ENCODE measurements at regions not wholly inside any gene's neighbourhood (a gene's known extent, or its start where the extent isn't known, plus 50 kb on each side); places are given as distances from the start of the nearest gene placed in this dataset.

DNA sequence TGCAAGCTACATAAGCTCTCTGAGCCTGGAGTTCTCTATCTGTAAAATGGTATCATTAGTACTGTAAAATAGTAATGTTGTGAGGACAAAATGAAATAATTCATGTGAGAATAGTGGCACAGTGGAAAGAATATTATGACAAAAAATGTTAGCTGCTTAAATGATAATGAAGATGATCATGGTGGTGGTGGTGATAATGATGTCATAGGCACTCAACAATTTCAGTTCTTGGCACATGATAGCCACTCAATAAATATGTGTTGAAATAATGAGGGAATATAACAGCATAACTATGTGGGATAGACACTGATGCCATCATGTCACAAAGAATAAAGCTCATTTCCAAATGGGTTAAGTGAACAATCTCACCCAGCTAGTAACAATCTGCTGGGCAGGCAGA lies 736.3 kb downstream of the EFNB2 start:
- TF ChIP-seq, protein P1, sequence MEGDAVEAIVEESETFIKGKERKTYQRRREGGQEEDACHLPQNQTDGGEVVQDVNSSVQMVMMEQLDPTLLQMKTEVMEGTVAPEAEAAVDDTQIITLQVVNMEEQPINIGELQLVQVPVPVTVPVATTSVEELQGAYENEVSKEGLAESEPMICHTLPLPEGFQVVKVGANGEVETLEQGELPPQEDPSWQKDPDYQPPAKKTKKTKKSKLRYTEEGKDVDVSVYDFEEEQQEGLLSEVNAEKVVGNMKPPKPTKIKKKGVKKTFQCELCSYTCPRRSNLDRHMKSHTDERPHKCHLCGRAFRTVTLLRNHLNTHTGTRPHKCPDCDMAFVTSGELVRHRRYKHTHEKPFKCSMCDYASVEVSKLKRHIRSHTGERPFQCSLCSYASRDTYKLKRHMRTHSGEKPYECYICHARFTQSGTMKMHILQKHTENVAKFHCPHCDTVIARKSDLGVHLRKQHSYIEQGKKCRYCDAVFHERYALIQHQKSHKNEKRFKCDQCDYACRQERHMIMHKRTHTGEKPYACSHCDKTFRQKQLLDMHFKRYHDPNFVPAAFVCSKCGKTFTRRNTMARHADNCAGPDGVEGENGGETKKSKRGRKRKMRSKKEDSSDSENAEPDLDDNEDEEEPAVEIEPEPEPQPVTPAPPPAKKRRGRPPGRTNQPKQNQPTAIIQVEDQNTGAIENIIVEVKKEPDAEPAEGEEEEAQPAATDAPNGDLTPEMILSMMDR (IDR thresholded peaks at IDR 0.05; ENCODE audit: insufficient read depth, low read length, severe bottlenecking): no peak
- H3K4me3 ChIP-seq (ENCODE audit: low read depth, low read length): no peak overlapping the region
- no peak for DNase-seq (ENCODE audit: low read depth)
- H3K36me3 ChIP-seq (ENCODE audit: control insufficient read depth, insufficient read depth, low read length): no peaks in the 10 kb centered on the region
- H3K27me3 ChIP-seq (ENCODE audit: control insufficient read depth, insufficient read depth, low read length): no peaks in the 10 kb centered on the region
- no peak for FAIRE-seq

DNA sequence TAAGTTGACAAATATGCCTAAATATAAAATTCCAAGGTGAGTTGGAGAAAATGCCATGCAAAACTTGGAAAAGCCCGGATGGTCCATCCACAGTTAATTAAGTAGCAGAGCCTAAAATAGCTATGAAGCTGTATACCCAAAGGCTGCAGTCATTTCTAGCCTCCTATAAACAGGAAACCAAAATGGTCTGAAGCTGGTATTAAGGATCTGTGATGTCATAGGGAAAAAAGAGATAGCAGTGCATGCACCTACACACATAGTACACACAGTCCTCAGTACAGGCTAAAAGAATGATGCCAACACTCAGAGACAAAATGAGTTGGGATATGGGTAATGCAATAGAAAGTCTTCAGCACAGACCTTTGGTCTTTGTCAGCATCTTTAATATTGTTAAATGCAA lies 736.9 kb downstream of the EFNB2 start:
- Histone ChIP-seq H3K4me3 (ENCODE audit: low read depth, low read length) (no peak overlapping the region), H3K36me3 (ENCODE audit: control insufficient read depth, insufficient read depth, low read length) (no peaks in the 10 kb centered on the region), H3K27me3 (ENCODE audit: control insufficient read depth, insufficient read depth, low read length) (no peaks in the 10 kb centered on the region)
- TF ChIP-seq, protein P1 (IDR thresholded peaks at IDR 0.05; ENCODE audit: insufficient read depth, low read length, severe bottlenecking): no peak
- no peak for FAIRE-seq
- no peak for DNase-seq (ENCODE audit: low read depth)

DNA sequence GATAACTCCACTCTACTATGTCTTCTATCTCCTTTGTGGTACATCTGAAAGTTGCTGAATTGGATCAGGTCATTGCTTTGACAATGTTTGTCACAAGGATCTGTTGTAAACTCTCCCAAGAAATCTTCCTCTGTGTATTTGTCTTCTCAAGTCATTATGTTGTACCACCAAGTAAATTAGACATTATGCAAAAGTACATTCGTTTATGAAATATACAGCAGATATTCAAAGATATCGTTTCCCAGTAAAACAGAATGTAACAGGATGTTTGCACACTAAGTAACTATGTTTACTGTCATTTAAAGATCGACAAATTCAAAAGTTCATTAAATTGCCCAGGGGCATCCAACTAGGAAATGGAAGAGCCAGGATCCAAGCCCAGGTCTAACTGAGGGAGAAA lies 739.4 kb downstream of the EFNB2 start:
- Histone ChIP-seq H3K27me3 (ENCODE audit: control insufficient read depth, insufficient read depth, low read length) (no peaks in the 10 kb centered on the region), H3K4me3 (ENCODE audit: low read depth, low read length) (no peak overlapping the region), H3K36me3 (ENCODE audit: control insufficient read depth, insufficient read depth, low read length) (no peaks in the 10 kb centered on the region)
- no peak for FAIRE-seq
- TF ChIP-seq, protein P1 (IDR thresholded peaks at IDR 0.05; ENCODE audit: insufficient read depth, low read length, severe bottlenecking): no peak
- DNase-seq (ENCODE audit: low read depth): no peak

DNA sequence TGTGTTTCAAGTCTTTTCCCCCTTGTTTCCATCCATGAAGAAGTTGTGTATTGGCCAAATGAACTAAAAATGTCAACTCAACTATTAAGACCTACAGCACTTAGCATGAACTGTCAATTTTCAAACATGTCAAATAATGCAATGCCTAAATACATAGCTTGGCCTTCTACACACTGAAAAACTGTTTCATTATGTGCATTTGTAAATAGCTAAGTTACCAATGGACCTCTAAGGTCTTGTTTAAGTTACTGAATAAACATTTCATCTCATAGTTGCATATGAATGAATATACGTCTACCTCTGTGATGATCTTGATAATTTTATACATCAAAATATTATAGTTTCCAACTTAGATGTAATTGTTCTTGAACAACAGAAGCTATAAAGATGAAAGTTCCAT lies 744.5 kb downstream of the EFNB2 start:
- no peak for FAIRE-seq
- no peak overlapping the region for H3K4me3 ChIP-seq (ENCODE audit: low read depth, low read length)

DNA sequence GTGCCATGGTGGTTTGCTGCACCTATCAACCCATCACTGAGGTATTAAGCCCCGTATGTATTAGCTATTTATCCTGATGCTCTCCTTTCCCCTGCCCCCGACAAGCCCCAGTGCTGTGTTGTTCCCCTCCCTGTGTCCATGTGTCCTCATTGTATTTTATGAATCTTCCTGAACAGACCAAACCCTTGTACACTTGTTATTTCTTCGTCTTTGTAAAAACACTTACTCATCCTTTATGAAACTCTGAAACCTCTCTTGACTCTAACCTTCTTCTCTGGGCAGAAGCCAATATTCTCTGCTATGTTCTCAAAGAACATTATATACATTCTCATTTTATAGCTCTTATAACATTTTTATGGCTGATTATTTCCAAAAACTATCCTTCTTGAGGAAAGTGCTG lies 746.9 kb downstream of the EFNB2 start:
- TF ChIP-seq, protein P1 (IDR thresholded peaks at IDR 0.05; ENCODE audit: insufficient read depth, low read length, severe bottlenecking): no peak
- Histone ChIP-seq H3K27me3 (ENCODE audit: control insufficient read depth, insufficient read depth, low read length) (no peaks in the 10 kb centered on the region), H3K4me3 (ENCODE audit: low read depth, low read length) (no peak overlapping the region), H3K36me3 (ENCODE audit: control insufficient read depth, insufficient read depth, low read length) (no peaks in the 10 kb centered on the region)
- no peak for DNase-seq (ENCODE audit: low read depth)
- no peak for FAIRE-seq

More for the DNA sequence above, 744.5 kb downstream of the EFNB2 start:
- Histone ChIP-seq H3K36me3 (ENCODE audit: control insufficient read depth, insufficient read depth, low read length) (no peaks in the 10 kb centered on the region), H3K27me3 (ENCODE audit: control insufficient read depth, insufficient read depth, low read length) (no peaks in the 10 kb centered on the region)
- DNase-seq (ENCODE audit: low read depth): no peak
- TF ChIP-seq, protein P1 (IDR thresholded peaks at IDR 0.05; ENCODE audit: insufficient read depth, low read length, severe bottlenecking): no peak

DNA sequence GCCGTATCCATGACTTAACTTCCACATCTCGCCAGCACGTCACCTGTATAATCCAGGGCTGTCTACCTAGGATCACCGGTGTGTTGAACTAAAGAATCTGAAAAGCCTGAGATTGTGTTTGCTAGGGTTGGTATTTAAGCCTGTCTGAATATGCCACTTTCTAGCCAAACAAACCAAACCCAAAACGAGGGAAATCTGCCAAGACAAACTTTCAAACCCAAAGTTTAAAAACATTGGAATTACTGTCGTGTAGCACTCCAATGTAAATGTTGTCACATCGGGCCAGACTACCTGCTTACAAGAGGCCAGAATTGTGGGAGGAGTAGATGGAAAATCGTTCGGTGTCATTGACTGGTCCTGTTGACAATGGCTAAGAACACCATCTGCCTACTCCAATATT lies 747.8 kb downstream of the EFNB2 start:
- H3K27me3 ChIP-seq (ENCODE audit: control insufficient read depth, insufficient read depth, low read length): no peaks in the 10 kb centered on the region
- DNase-seq (ENCODE audit: low read depth) (no peak), FAIRE-seq (peak; percentile 60)
- no peaks in the 10 kb centered on the region for H3K36me3 ChIP-seq (ENCODE audit: control insufficient read depth, insufficient read depth, low read length)
- TF ChIP-seq, protein P1 (IDR thresholded peaks at IDR 0.05; ENCODE audit: insufficient read depth, low read length, severe bottlenecking): no peak
- no peak overlapping the region for H3K4me3 ChIP-seq (ENCODE audit: low read depth, low read length)
